ENCODE measurements at regions not wholly inside any gene's neighbourhood (a gene's known extent, or its start where the extent isn't known, plus 50 kb on each side); places are given as distances from the start of the nearest gene placed in this dataset.

- no peak for TF ChIP-seq CTCF (IDR thresholded peaks at IDR 0.05; ENCODE audit: low read depth, low read length)
Measured at GRCh38 chr2:236826606-236827156, 257.1 kb downstream of the ACKR3 start.

GRCh38 chr2:236827997-236828396, 257.7 kb upstream of the COPS8 start:
- Histone ChIP-seq H3K27ac (no peak overlapping the region), H3K27me3 (no peaks in the 10 kb centered on the region), H3K4me3 (no peak overlapping the region), H3K36me3 (no peaks in the 10 kb centered on the region), H3K9me3 (ENCODE audit: low read depth) (no peaks in the 10 kb centered on the region), H3K4me1 (ENCODE audit: low read depth) (peaks cover 7% of the 10 kb centered on the region)
- no peak for TF ChIP-seq CTCF (IDR thresholded peaks at IDR 0.05; ENCODE audit: low read depth, low read length)
- DNase-seq (ENCODE audit: low read depth in 1 of 2, low spot score in 1 of 2): no peak

More at GRCh38 chr2:236826606-236827156, 257.1 kb downstream of the ACKR3 start:
- H3K4me1 ChIP-seq (ENCODE audit: low read depth): peaks cover 7% of the 10 kb centered on the region
- no peaks in the 10 kb centered on the region for H3K27me3 ChIP-seq
- DNase-seq (ENCODE audit: low read depth in 1 of 2, low spot score in 1 of 2): no peak
- no peak overlapping the region for H3K27ac ChIP-seq
- no peaks in the 10 kb centered on the region for H3K9me3 ChIP-seq (ENCODE audit: low read depth)
- no peak overlapping the region for H3K4me3 ChIP-seq
- no peaks in the 10 kb centered on the region for H3K36me3 ChIP-seq

- no peak overlapping the region for H3K27ac ChIP-seq
- DNase-seq (ENCODE audit: low read depth in 1 of 2, low spot score in 1 of 2): no peak
- no peak for TF ChIP-seq CTCF (IDR thresholded peaks at IDR 0.05; ENCODE audit: low read depth, low read length)
- H3K9me3 ChIP-seq (ENCODE audit: low read depth): no peaks in the 10 kb centered on the region
- H3K27me3 ChIP-seq: no peaks in the 10 kb centered on the region
- H3K4me3 ChIP-seq: no peak overlapping the region
- H3K36me3 ChIP-seq: no peaks in the 10 kb centered on the region
- H3K4me1 ChIP-seq (ENCODE audit: low read depth): peaks cover 7% of the 10 kb centered on the region
Measured at GRCh38 chr2:236828820-236829219, 256.9 kb upstream of the COPS8 start.

- Histone ChIP-seq H3K36me3 (no peaks in the 10 kb centered on the region), H3K27me3 (no peaks in the 10 kb centered on the region), H3K4me1 (ENCODE audit: low read depth) (peaks cover 7% of the 10 kb centered on the region), H3K4me3 (no peak overlapping the region), H3K27ac (no peak overlapping the region), H3K9me3 (ENCODE audit: low read depth) (no peaks in the 10 kb centered on the region)
- no peak for TF ChIP-seq CTCF (IDR thresholded peaks at IDR 0.05; ENCODE audit: low read depth, low read length)
- peak in 1 of 2 donors; percentile 5 for DNase-seq (ENCODE audit: low read depth in 1 of 2, low spot score in 1 of 2)
Measured at GRCh38 chr2:236830926-236831325, 254.8 kb upstream of the COPS8 start.

DNA sequence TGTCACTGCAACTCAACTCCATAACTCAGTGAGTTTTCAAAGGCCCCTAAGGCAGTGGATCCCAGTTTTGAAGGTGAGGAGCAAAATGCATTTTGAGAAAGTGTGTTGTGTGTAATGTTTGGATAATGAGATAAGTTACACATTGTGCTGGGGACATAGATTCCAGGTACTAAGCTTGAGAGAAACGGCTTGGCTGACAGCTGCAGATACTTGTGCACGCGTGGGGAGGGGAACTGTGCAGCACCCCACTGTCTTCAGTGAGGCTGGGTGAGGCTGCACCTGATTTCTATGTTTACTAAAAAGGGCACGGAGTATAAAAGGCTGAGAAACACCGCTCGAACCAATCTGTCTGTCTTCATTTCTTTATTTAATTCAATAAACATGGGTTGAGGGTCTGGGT, 254.0 kb upstream of the COPS8 start:
- TF ChIP-seq CTCF (IDR thresholded peaks at IDR 0.05; ENCODE audit: low read depth, low read length): no peak
- DNase-seq (ENCODE audit: low read depth in 1 of 2, low spot score in 1 of 2): no peak
- H3K4me3 ChIP-seq: no peak overlapping the region
- no peaks in the 10 kb centered on the region for H3K27me3 ChIP-seq
- H3K36me3 ChIP-seq: no peaks in the 10 kb centered on the region
- H3K27ac ChIP-seq: no peak overlapping the region
- H3K4me1 ChIP-seq (ENCODE audit: low read depth): peaks cover 7% of the 10 kb centered on the region
- H3K9me3 ChIP-seq (ENCODE audit: low read depth): no peaks in the 10 kb centered on the region
